Inferior parietal cortex (tissue), 1 donor: ENCODE measurements at regions not wholly inside any gene's neighbourhood (a gene's known extent, or its start where the extent isn't known, plus 50 kb on each side); places are given as distances from the start of the nearest gene placed in this dataset.
A peak's percentile ranks its signal among the peaks of the same experiment; 100 is the strongest.
"Not testable (repeated sequence)": the region's sequence is repeated elsewhere in the genome, so short reads cannot be mapped to it uniquely, and the experiment has no call there.

Experiments used
- DNase-seq: peaks from one replicate; pipeline ENCODE4 v3.0.0-alpha.2; 2016; ENCODE audit errors: extremely low spot score

- not testable (repeated sequence) for DNase-seq
These were observed 82.7 kb downstream of the TFRC start for GRCh38 chr3:195999176-195999575.

GRCh38 chr3:195996314-195996713, 85.6 kb downstream of the TFRC start:
- not testable (repeated sequence) for DNase-seq

GRCh38 chr3:195994343-195994742, 86.0 kb upstream of the TNK2 start:
- DNase-seq = peak; percentile 18

- not testable (repeated sequence) for DNase-seq
These were observed 85.3 kb upstream of the TNK2 start for GRCh38 chr3:195993671-195994070.

- not testable (repeated sequence) for DNase-seq
These were observed 84.7 kb upstream of the TNK2 start for GRCh38 chr3:195992956-195993595.

- not testable (repeated sequence) for DNase-seq
These were observed 83.6 kb upstream of the TNK2 start for GRCh38 chr3:195991986-195992385.

DNA sequence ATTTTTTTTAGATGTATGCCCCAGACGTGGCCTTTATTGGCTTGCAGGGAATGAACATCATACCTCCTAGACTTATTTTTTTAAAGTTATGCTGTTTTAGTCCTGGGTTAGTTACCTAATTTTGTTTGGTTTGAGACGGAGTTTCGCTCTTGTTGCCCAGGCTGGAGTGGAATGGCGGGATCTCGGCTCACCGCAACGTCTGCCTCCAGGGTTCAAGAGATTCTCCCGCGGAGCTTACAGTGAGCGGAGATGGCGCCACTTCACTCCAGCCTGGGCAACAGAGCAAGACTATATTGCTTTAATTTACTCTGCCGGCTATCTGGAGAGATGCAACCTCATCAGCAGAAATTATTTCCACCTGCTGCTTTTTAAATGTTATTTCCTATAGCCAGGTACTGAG, 82.9 kb upstream of the TNK2 start:
- not testable (repeated sequence) for DNase-seq

- not testable (repeated sequence) for DNase-seq
These were observed 82.5 kb upstream of the TNK2 start for GRCh38 chr3:195990841-195991174.

- peak; percentile 88 for DNase-seq
These were observed 81.8 kb upstream of the TNK2 start for GRCh38 chr3:195989921-195990840.

DNA sequence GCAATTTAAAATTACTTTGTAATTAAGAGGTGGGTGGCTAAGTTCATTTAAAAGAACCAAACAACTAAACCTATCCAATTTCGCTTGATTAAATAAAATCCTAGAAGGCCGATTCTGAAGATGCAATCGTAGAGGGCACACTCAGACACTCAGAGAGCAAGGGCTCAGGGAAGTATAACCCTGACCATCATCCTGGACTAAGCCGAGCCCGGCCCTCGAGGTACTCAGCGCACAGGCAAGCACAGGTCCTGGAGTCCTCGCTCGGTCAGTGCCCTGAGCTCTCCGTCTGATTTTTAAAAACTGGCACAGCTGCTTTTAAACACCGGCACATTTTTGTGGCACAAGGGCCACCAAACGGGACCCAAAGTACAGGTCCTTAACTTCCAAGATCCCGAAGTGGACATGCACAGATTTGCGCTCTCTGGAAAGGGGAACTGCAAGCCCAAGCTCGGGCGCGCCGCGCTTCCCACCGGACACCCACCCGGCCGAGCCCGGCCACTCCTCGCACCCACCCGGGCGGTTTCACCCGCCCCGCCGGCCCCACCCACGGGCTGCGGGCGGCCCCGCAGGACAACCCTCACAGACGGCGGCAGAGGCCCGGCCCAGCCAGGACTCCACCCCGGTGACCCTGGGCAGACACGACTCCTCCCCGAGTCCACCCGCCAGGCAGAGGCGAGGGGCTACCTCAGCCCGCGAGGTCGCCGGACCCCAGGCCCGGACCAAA, 81.0 kb upstream of the TNK2 start:
- not testable (repeated sequence) for DNase-seq

GRCh38 chr3:195988764-195989163, 80.4 kb upstream of the TNK2 start:
- DNase-seq = not testable (repeated sequence)

GRCh38 chr3:195987001-195987400, 78.7 kb upstream of the TNK2 start:
- DNase-seq = not testable (repeated sequence)

GRCh38 chr3:195986576-195986975, 78.2 kb upstream of the TNK2 start:
- DNase-seq = not testable (repeated sequence)

- not testable (repeated sequence) for DNase-seq
These were observed 77.1 kb upstream of the TNK2 start for GRCh38 chr3:195985348-195985920.

DNA sequence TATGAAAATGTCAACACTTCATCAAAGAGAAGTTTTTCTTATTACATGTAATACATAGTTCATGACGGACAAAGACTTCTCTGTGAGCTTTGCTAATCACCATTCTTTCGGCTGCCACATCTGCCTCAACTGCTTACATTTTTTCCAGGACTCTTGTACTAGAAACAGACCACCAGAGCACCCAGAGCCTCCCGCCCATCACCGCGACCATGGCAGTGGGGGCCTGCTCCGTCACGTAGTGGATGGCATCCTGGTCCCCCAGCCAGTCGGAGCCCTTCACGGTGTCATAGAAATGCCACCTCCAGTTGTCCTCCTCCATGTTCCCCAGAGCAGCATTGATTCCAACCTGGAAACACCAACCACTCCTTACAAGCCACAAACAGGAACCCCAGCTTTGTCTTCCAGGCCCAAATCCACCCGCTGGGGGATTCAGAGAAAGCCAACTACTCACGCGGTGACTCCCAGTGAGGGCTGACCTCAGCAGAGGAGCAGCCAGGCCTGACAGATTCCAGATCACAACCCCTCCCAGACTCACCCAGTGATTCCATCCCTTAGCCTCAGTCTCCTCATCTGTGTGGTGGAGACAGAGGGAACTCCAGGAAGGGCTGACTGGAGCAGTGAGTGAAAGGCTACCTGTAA, 76.2 kb upstream of the TNK2 start:
- DNase-seq = not testable (repeated sequence)

DNA sequence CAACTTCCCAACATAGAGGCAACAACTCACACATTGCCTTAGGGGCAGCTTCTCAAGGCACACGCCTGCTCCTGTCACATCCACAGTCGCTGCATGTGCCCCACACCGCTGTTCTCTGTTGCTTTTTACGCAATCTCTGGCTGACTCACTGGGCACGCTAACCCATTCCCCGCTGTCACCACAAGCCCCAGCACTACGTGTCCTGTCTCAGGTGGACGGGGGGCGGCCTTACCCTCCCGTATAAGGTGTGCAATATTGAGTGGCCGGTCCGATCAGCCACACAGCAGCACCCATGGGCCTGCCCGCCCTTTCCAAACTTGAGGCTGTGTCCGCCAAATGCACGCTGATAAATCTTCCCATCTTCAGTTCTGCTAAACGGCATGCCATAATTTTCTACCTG, 75.5 kb upstream of the TNK2 start:
- not testable (repeated sequence) for DNase-seq

GRCh38 chr3:195982754-195983153, 74.4 kb upstream of the TNK2 start:
- DNase-seq = not testable (repeated sequence)

DNA sequence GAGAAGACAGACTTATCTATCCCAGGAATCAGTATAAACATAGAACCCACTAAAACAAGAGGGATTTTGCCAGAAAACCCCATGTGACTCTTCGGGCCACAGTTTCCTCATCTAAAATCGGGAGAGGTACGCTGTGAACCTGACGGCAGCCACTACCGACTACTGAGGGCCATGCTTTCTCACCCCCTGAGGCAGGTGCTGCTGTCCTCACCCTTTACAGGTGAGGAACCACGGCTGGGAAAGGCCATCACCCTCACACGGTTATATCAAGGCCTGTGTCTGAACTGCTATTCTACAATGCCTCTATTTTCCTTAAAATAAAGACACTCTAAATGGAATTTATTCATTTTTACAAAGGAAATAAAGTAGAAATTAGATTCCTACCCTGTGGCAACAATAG, 73.4 kb upstream of the TNK2 start:
- DNase-seq = not testable (repeated sequence)

DNA sequence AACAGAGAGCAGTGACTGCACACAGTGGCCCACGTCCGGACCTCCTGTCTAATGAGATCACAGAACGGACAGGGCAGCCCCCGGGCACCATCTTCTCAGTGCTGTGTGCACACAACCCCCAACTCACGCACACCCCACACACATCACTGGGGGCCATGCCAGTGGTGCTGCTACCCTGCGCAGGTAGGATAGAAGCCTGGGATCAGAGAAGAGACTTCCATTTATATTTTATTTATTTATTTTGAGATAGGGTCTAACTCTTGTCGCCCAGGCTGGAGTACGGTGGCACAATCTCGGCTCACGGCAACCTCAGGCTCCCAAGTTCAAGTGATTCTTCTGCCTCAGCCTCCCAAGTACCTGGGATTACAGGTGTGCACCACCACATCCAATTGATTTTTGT, 71.5 kb upstream of the TNK2 start:
- not testable (repeated sequence) for DNase-seq

GRCh38 chr3:195978585-195978984, 70.2 kb upstream of the TNK2 start:
- DNase-seq = not testable (repeated sequence)

GRCh38 chr3:195976876-195977275, 68.5 kb upstream of the TNK2 start:
- not testable (repeated sequence) for DNase-seq
